Renal cortex interstitium (tissue), 11 donors: ENCODE measurements at regions not wholly inside any gene's neighbourhood (a gene's known extent, or its start where the extent isn't known, plus 50 kb on each side); places are given as distances from the start of the nearest gene placed in this dataset.
A peak's percentile ranks its signal among the peaks of the same experiment; 100 is the strongest.
"Not testable (repeated sequence)": the region's sequence is repeated elsewhere in the genome, so short reads cannot be mapped to it uniquely, and the experiment has no call there.

ENCODE experiments used
- DNase-seq, 11 donors: peaks; one replicate each; pipeline ENCODE4 v3.0.0-alpha.2; 2013; ENCODE audit warnings: low read depth in 9 of 11, low spot score in 4 of 11; ENCODE audit errors: extremely low read depth in 1 of 11

GRCh38 chr1:232182236-232182635 lies 447.7 kb downstream of the SIPA1L2 start:
- DNase-seq: no peak

GRCh38 chr1:232180779-232181136 lies 449.2 kb downstream of the SIPA1L2 start:
- DNase-seq: no peak

GRCh38 chr1:232179896-232180778 lies 449.8 kb downstream of the SIPA1L2 start:
- DNase-seq: no peak

- DNase-seq: no peak
Observed at GRCh38 chr1:232178191-232178590, 451.7 kb downstream of the SIPA1L2 start.

GRCh38 chr1:232177438-232177837 lies 452.5 kb downstream of the SIPA1L2 start:
- DNase-seq: no peak

- DNase-seq: no peak
Observed at GRCh38 chr1:232176222-232176621, 453.7 kb downstream of the SIPA1L2 start.

GRCh38 chr1:232174306-232174705 lies 455.6 kb downstream of the SIPA1L2 start:
- peak in 1 of 11 donors; percentile 17 for DNase-seq

- peak in 3 of 11 donors; percentile 18 to 28 (median 21) for DNase-seq
Observed at GRCh38 chr1:232172563-232172962, 457.4 kb downstream of the SIPA1L2 start.

GRCh38 chr1:232170909-232171308 lies 459.0 kb downstream of the SIPA1L2 start:
- DNase-seq: no peak

- DNase-seq: no peak
Observed at GRCh38 chr1:232169436-232169835, 460.5 kb downstream of the SIPA1L2 start.

- DNase-seq: no peak
Observed at GRCh38 chr1:232168508-232168907, 461.4 kb downstream of the SIPA1L2 start.

GRCh38 chr1:232166942-232167341 lies 463.0 kb downstream of the SIPA1L2 start:
- DNase-seq: no peak

GRCh38 chr1:232164078-232164963 lies 465.6 kb downstream of the SIPA1L2 start:
- DNase-seq: no peak

GRCh38 chr1:232163533-232163932 lies 466.4 kb downstream of the SIPA1L2 start:
- DNase-seq: no peak

- no peak for DNase-seq
Observed at GRCh38 chr1:232162001-232162400, 467.9 kb downstream of the SIPA1L2 start.

- not testable (repeated sequence) for DNase-seq
Observed at GRCh38 chr1:232158558-232158957, 471.4 kb downstream of the SIPA1L2 start.

GRCh38 chr1:232156070-232156469 lies 473.9 kb downstream of the SIPA1L2 start:
- DNase-seq: not testable (repeated sequence)

- no peak for DNase-seq
Observed at GRCh38 chr1:232153652-232154051, 476.3 kb downstream of the SIPA1L2 start.

- DNase-seq: no peak
Observed at GRCh38 chr1:232150770-232151548, 479.0 kb downstream of the SIPA1L2 start.
